OCI-LY7 (cell line): ENCODE measurements at regions not wholly inside any gene's neighbourhood (a gene's known extent, or its start where the extent isn't known, plus 50 kb on each side); places are given as distances from the start of the nearest gene placed in this dataset.

ENCODE experiments used
- CTCF ChIP-seq: fragments of 200-600 bp; sonication (generic); conservative IDR thresholded peaks from 2 replicates; pipeline ENCODE4 v1.5.1; 2014; ENCODE audit warnings: mild to moderate bottlenecking, antibody characterized with exemption, low read length, moderate library complexity, mixed read lengths
- EZH2phosphoT487 ChIP-seq: fragments of 200-600 bp; sonication (generic); IDR thresholded peaks from 2 replicates; pipeline ENCODE4 v1.6.1; 2018; ENCODE audit warnings: low read depth, borderline replicate concordance, mild to moderate bottlenecking, mixed run types, antibody characterized with exemption, low read length, moderate library complexity, mixed read lengths

- TF ChIP-seq CTCF = no peak
- no peak for TF ChIP-seq EZH2phosphoT487
Measured at GRCh38 chr2:19723021-19723420, 178.8 kb downstream of the TTC32 start.
